Activated gamma-delta T cell treated with Interleukin-2 at 50 U/mL for 16 hours (primary cell): ENCODE measurements at regions not wholly inside any gene's neighbourhood (a gene's known extent, or its start where the extent isn't known, plus 50 kb on each side); places are given as distances from the start of the nearest gene placed in this dataset.

ENCODE experiments used
- DNase-seq: peaks from one replicate; pipeline ENCODE4 v3.0.0-alpha.2; 2020

DNA sequence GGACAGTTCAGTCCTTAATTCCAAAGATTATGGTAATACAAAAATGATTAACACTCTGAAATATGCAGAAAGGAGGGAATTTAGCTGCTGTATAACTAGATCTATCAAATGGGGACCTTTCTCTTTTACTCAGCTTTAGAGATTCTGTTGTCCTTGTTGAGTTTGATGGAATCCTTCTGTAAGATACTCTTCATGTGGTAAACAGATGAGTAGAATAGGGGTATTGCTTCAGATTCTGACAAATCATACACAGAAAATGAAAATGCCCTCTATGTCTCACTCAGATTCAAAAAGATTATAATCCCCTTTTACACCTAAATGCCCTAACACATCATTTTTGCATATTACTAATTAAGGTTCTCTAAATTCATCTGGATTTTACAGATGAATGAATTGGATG lies 50.7 kb downstream of the ARHGAP35 start:
- no peak for DNase-seq

DNA sequence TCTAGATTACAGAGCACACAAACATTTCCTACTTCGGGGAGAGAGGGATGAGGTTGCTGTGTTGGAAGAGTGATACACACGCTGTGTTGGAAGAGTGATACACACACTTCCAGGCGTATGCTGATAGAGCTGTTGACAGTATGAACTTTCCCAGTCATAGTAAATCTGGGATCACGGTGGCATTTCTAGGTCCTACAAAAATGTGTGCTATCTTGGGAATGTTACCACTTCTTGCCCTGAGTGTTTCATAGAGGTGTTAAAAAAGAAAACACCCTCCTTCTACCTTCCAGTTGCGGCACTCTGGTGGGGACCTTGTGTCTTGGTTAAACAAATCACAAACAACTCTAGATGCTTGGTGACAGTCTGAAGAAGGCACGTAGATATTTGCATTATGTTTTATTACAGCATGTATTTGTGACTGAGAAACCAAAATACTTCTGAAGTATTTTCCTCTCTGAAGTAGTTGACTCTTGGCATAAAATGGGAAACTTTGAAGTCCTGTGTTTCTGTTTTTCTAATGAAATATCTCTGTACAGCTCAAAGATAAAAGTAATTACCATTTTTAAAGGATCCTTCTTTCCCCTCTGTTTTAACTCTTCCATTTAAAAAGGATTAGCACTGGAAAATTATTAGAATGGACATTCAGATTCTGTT lies 52.5 kb downstream of the ARHGAP35 start:
- DNase-seq: no peak

- DNase-seq: no peak
Measured at GRCh38 chr19:46913852-46914430, 53.1 kb downstream of the ARHGAP35 start.

DNA sequence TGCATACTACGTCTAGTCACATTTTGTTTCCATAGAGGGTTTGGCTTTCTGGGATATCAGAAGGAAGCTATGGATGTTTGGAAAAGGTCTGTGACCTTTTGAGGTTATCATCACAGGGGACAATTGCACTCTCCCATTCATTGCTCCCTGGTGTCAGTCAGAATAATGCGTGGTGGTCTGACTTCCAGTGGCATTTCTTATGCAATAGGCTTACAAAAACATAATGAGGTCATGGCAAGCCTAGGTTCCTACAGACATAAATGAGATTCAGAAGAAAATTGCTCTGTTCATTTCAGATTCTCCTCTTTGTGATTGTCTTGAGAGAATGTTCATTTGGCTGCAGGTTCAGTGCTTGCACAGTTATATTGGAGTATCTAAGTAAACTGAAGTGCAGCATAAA lies 54.6 kb downstream of the ARHGAP35 start:
- no peak for DNase-seq

DNA sequence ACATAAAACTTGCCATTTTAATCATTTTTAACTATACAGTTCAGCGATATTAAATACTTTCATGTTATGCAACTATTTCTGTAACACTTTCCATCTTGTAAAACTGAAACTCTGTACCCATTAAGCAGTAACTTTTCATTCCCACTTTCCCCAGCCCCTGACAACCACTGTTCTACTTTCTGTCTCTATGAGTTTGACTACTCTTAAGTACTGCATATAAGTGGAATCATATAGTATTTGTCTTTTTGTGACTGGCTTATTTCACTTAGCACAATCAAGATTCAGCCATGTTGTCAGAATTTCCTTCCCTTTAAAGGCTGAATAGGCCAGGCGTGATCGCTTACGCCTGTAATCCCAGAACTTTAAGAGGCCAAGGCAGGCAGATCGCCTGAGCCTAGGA lies 56.2 kb downstream of the ARHGAP35 start:
- no peak for DNase-seq

DNA sequence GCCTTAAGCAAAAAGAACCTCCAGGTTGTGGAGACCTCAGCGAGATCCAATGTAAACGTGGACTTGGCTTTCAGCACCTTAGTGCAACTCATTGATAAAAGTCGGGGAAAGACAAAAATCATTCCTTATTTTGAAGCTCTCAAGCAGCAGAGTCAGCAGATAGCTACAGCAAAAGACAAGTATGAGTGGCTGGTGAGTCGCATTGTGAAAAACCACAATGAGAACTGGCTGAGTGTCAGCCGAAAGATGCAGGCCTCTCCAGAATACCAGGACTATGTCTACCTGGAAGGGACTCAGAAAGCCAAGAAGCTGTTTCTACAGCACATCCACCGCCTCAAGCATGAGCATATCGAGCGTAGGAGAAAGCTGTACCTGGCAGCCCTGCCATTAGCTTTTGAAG lies 58.5 kb downstream of the ARHGAP35 start:
- DNase-seq: no peak

DNA sequence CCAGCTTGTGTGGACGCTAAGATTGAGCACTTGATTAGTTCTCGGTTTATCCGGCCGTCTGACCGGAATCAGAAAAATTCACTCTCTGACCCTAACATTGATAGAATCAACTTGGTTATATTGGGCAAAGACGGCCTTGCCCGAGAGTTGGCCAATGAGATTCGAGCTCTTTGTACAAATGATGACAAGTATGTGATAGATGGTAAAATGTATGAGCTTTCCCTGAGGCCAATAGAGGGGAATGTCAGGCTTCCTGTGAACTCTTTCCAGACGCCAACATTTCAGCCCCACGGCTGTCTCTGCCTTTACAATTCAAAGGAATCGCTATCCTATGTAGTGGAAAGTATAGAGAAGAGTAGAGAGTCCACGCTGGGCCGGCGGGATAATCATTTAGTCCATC lies 59.6 kb downstream of the ARHGAP35 start:
- DNase-seq: no peak

DNA sequence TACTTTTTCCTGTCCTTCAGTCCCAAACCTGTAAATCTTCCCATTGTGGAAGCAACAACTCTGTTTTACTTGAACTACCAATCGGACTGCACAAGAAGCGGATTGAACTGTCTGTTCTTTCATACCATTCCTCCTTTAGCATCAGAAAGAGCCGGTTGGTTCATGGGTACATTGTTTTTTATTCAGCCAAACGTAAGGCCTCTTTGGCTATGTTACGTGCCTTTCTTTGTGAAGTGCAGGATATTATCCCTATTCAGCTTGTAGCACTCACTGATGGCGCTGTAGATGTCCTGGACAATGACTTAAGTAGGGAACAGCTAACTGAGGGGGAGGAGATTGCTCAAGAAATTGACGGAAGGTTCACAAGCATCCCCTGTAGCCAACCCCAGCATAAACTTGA lies 60.3 kb downstream of the ARHGAP35 start:
- DNase-seq: no peak

- DNase-seq: no peak
Measured at GRCh38 chr19:46922465-46922864, 61.7 kb downstream of the ARHGAP35 start.

GRCh38 chr19:46924874-46925547 lies 64.2 kb downstream of the ARHGAP35 start:
- DNase-seq: peak; percentile 28

- DNase-seq: no peak
Measured at GRCh38 chr19:46925548-46925950, 64.8 kb downstream of the ARHGAP35 start.

GRCh38 chr19:46926170-46927071 lies 65.6 kb downstream of the ARHGAP35 start:
- no peak for DNase-seq

DNA sequence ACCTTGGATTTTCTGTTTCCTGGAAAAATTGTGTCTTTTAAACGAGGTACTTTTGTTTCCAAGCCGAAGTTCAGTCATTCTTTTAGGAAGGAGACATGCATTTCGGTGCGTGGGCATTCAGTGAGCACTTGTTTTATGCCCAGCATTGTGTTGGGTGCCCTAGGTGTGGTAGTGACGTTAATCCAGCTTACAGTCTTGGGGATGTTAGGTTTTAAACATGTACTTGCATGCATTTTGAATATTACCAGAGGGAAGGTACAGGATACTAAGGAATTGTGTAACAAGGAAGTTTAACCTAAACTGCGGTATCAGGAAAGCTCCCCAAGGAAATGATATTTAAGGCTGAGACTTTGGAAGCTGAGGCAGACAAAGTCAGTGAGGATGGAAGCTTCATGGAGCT lies 66.3 kb downstream of the ARHGAP35 start:
- DNase-seq: no peak

DNA sequence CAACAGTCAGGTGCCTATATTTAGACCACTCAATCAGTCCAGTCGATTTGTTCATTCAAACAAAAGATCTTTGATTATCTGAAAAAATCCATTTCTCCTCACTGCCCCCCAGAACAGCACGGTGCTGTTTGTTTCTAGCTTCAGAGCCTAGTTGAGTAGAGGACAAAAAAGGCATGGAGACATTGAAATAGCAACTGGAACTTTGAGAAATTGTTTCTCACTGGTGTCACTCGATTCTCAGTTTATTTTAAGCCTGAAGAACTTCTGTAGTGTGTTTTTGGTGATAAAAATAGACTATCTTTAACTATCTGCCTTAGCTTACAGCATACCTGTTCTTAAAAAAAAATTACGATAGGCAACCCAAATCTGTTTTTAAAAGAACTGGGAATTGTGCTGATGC lies 67.1 kb downstream of the ARHGAP35 start:
- DNase-seq: no peak

- no peak for DNase-seq
Measured at GRCh38 chr19:46928951-46929350, 68.2 kb downstream of the ARHGAP35 start.

- DNase-seq: no peak
Measured at GRCh38 chr19:46931202-46931601, 70.4 kb downstream of the ARHGAP35 start.

GRCh38 chr19:46932346-46932745 lies 71.5 kb downstream of the ARHGAP35 start:
- no peak for DNase-seq

DNA sequence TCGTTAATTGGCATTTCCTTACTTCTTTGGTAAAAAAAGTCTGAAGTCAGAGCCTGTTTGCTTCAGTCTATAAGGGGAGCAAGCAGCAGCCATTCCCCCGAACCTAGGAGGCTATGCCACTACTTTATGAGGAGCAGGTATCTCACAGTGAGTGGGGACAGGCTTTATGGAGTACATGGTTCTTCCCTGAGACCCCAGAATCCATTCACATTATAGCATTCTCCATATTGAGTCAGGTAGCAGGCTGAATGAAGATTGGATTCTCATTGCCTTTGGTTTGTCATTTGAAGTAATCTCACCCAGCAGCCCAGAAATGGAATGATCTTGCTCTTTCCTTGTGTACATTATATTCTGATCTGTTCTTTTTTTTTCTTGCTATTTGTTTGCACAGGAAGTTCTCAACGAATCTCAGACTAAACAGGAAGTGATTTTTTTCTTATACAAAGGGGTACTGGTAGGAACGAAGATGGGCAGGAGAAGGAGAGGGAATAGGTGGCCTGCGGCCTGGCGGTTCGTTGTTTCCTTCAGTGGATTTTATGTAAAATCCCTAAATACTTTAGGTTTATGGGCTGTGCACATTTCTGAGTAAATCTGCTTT lies 74.4 kb downstream of the ARHGAP35 start:
- DNase-seq: no peak

GRCh38 chr19:46943150-46943946 lies 76.3 kb upstream of the NPAS1 start:
- no peak for DNase-seq

DNA sequence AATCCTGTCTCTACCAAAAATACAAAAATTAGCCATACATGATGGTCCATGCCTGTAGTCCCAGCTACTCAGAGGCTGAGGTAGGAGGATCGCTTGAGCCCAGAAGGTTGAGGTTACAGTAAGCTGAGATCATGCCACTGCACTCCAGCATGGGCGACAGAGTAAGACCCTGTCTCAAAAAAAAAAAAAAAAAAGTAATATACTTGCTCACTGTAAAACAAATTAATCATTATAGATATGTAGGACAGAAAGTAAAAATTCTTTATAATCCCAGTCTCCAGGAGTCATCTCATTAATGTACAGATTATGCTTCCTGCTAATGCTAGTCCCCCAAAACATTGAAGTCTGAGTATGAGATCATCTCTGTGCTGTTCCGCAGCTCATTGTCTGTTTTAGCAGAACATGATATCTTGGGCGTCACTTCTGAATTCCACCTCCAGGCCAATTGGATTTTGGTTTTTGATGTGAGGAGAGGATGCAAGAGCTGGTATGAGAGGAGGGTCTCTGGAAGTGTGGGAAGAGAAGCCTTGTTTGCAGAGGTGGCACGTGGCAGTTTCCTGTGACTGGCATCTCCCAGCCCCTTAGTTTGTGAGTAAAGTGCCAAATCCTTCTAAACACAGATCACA lies 75.4 kb upstream of the NPAS1 start:
- DNase-seq: no peak

- no peak for DNase-seq
Measured at GRCh38 chr19:46944918-46945628, 74.6 kb upstream of the NPAS1 start.
